Testis (tissue), 2 donors: ENCODE measurements at regions not wholly inside any gene's neighbourhood (a gene's known extent, or its start where the extent isn't known, plus 50 kb on each side); places are given as distances from the start of the nearest gene placed in this dataset.
"Not testable (repeated sequence)": the region's sequence is repeated elsewhere in the genome, so short reads cannot be mapped to it uniquely, and the experiment has no call there.

Experiments used
- DNase-seq: peaks from one replicate; pipeline ENCODE4 v3.0.0-alpha.2; 2019
- H3K27ac ChIP-seq, 2 donors: fragments of 200-600 bp; sonication (generic); one replicate each; pipeline ENCODE4 v1.5.1; 2019
- H3K27me3 ChIP-seq: fragments of 200-600 bp; sonication (generic); one replicate; pipeline ENCODE4 v1.5.1; 2019
- H3K36me3 ChIP-seq: fragments of 200-600 bp; sonication (generic); one replicate; pipeline ENCODE4 v1.5.1; 2017; ENCODE audit warnings: low read depth; ENCODE audit errors: missing control alignments
- H3K4me1 ChIP-seq: fragments of 200-600 bp; sonication (generic); one replicate; pipeline ENCODE4 v1.5.1; 2019
- H3K4me3 ChIP-seq, 2 donors: fragments of 200-600 bp; sonication (generic); one replicate each; pipeline ENCODE4 v1.5.1; 2017 to 2019
- H3K9me3 ChIP-seq: fragments of 200-600 bp; sonication (generic); one replicate; pipeline ENCODE4 v1.5.1; 2017
- POLR2A ChIP-seq: fragments of 450-650 bp; IDR thresholded peaks from one replicate; pipeline ENCODE4 v1.6.1; 2017; ENCODE audit warnings: antibody characterized with exemption, mild to moderate bottlenecking, moderate library complexity
- WGBS, 2 donors: methylation state at CpG; one replicate each; pipeline ENCODE4 v1.1.5; 2018; 5-methylcytosine and 5-hydroxymethylcytosine counted together
- intact Hi-C: fragments of 100-400 bp; cut with DNase I; formaldehyde crosslinking; loops from one replicate; pipeline ENCODE4 v1.15.1; 2023; ENCODE audit warnings: low total_unique reads
- TF ChIP-seq, protein P1 (sequence below), 3 experiments: fragments of 450-650 bp in 2 of 3; fragments of 200-600 bp in 1 of 3; sonication (generic) in 1 of 3; IDR thresholded peaks; one replicate each; pipeline ENCODE4 v1.5.1; 2016 to 2019; ENCODE audit warnings: antibody characterized with exemption in 3 of 3, mild to moderate bottlenecking in 2 of 3, moderate library complexity in 1 of 3

DNA sequence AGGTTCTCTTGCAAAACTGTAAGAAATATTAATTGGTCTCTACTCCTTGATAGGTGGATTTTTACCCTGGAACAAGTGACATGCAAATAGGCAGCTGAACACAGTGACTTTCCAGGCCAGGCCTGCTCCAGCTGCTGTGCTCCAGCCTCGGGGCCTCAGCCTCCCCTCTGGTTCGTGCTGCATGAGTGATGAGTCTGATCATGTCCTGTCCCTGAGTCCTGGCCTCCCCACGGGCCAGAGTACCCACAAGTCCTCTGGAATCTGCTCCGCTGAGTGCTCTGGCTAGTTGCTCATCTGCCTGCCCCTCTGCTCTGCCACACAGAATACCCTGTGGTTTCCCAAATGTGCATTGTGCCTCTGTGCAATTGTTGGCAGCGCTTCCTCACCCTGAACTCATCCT, 80.1 kb upstream of the PDZD8 start:
- Histone ChIP-seq H3K27ac (no peak overlapping the region), H3K27me3 (no peaks in the 10 kb centered on the region), H3K4me1 (no peaks in the 10 kb centered on the region), H3K36me3 (no peaks in the 10 kb centered on the region), H3K9me3 (no peaks in the 10 kb centered on the region), H3K4me3 (no peak overlapping the region)
- DNase-seq: no peak
- no peak for TF ChIP-seq POLR2A
- TF ChIP-seq, protein P1, sequence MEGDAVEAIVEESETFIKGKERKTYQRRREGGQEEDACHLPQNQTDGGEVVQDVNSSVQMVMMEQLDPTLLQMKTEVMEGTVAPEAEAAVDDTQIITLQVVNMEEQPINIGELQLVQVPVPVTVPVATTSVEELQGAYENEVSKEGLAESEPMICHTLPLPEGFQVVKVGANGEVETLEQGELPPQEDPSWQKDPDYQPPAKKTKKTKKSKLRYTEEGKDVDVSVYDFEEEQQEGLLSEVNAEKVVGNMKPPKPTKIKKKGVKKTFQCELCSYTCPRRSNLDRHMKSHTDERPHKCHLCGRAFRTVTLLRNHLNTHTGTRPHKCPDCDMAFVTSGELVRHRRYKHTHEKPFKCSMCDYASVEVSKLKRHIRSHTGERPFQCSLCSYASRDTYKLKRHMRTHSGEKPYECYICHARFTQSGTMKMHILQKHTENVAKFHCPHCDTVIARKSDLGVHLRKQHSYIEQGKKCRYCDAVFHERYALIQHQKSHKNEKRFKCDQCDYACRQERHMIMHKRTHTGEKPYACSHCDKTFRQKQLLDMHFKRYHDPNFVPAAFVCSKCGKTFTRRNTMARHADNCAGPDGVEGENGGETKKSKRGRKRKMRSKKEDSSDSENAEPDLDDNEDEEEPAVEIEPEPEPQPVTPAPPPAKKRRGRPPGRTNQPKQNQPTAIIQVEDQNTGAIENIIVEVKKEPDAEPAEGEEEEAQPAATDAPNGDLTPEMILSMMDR (IDR thresholded peaks at IDR 0.05): no peak
- intact Hi-C loops: no loop called here
- WGBS, 2 donors: 89 to 90% methylated on average over 3 to 5 of the region's 5 CpGs

DNA sequence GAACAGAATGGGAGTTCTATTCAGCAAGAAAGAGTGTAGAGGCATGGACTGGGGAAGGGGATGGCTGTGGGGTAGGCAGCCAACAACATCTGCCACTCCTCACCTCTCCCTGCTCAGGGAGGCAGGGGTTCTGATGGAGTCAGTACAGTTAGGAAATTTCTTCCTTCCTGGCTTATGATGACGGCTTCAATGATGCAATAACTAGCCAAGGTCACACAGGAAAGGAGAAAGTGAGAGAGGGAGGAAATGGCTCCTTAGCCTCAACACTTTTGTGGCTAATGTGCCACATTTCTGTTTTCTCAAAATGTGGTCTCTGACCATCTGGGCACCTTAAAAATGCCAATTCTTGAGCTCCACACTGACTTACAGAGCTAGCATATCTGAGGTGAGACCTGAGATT, 79.3 kb upstream of the PDZD8 start:
- no peak for DNase-seq
- WGBS, 2 donors: 73 to 83% methylated on average over 1 of the region's 1 CpG
- Histone ChIP-seq H3K4me3 (no peak overlapping the region), H3K27me3 (no peaks in the 10 kb centered on the region), H3K4me1 (no peaks in the 10 kb centered on the region), H3K9me3 (no peaks in the 10 kb centered on the region), H3K27ac (no peak overlapping the region), H3K36me3 (no peaks in the 10 kb centered on the region)
- intact Hi-C loops: no loop called here
- TF ChIP-seq, protein P1 (IDR thresholded peaks at IDR 0.05): no peak
- TF ChIP-seq POLR2A: no peak

DNA sequence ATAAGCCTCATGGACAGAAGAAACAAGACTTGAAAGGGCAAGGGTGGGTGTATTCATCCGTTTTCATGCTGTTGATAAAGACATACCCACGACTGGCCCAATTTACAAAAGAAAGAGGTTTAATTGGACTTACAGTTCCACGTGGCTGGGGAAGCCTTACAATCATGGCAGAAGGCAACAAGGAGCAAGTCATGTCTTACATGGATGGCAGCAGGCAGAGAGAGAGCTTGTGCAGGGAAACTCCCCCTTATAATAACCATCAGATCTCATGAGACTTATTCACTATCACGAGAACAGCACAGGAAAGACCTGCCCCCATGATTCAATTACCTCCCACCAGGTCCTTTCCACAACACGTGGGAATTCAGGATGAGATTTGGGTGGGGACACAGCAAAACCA, 78.2 kb upstream of the PDZD8 start:
- DNase-seq, H3K4me1 ChIP-seq, intact Hi-C loops, H3K9me3 ChIP-seq, H3K27me3 ChIP-seq, H3K27ac ChIP-seq, H3K4me3 ChIP-seq, H3K36me3 ChIP-seq: not testable (repeated sequence)
- WGBS, 2 donors: 83% methylated on average over 5 of the region's 5 CpGs

DNA sequence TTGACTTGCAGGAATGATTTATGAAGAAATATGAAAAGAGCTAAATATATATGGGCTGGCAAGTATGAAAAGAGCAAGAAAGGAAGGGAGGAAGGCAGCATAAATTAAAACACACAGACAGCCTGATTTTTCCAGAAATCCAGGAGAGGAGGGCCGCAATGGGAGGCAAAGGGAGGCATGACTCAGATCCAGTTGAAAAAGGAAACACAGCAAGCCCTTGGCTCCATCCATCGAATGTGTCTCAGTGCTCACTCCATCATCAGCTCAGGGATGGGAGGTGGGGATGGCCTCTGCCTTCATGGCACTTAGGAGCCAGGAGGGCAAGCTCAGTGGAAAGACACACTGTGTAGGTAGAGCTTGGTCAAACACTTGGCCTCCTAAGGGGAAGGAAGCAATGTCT, 75.7 kb upstream of the PDZD8 start:
- Histone ChIP-seq H3K36me3 (no peaks in the 10 kb centered on the region), H3K9me3 (no peaks in the 10 kb centered on the region), H3K27ac (no peak overlapping the region), H3K4me1 (no peaks in the 10 kb centered on the region), H3K4me3 (no peak overlapping the region), H3K27me3 (no peaks in the 10 kb centered on the region)
- TF ChIP-seq POLR2A: no peak
- TF ChIP-seq, protein P1 (IDR thresholded peaks at IDR 0.05): no peak
- no peak for DNase-seq
- WGBS, 2 donors: 79 to 80% methylated on average over 2 of the region's 2 CpGs
- intact Hi-C loops: no loop called here

DNA sequence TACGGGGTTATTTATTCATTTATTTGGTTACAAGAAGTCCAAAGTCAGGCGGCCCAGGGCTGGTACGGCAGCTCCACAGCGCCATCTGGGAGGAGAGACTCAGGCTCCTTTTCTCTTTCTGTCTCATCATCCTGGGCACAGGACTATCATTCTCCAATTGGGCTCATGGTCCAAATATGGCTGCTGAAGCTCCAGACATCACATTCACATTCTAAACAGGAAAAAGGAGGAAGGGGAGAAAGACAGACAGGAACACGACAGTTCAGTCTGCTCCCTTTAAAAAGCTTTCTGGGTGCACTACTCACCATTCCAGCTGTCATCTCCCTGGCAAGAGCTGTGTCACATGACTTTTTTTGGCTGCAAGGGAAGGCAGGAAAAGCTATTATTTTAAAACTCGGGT, 74.4 kb upstream of the PDZD8 start:
- H3K27me3 ChIP-seq: no peaks in the 10 kb centered on the region
- no peak for DNase-seq
- no peaks in the 10 kb centered on the region for H3K9me3 ChIP-seq
- H3K27ac ChIP-seq: no peak overlapping the region
- H3K36me3 ChIP-seq: no peaks in the 10 kb centered on the region
- no peaks in the 10 kb centered on the region for H3K4me1 ChIP-seq
- no peak overlapping the region for H3K4me3 ChIP-seq
- intact Hi-C loops: no loop called here
- 73 to 77% methylated on average over 6 of the region's 6 CpGs for WGBS, 2 donors
- TF ChIP-seq, protein P1 (IDR thresholded peaks at IDR 0.05): no peak
- no peak for TF ChIP-seq POLR2A
